Ovary (tissue), 7 donors: ENCODE measurements at regions not wholly inside any gene's neighbourhood (a gene's known extent, or its start where the extent isn't known, plus 50 kb on each side); places are given as distances from the start of the nearest gene placed in this dataset.

ENCODE experiments used
- DNase-seq, 5 donors: peaks; one replicate each; pipeline ENCODE4 v3.0.0-alpha.2; 2019 to 2020
- H3K27ac ChIP-seq, 2 donors: fragments of 200-600 bp; one replicate each; pipeline versions ENCODE4 v1.5.1 to v1.8.0; 2019 to 2022
- H3K27me3 ChIP-seq: fragments of 200-600 bp; one replicate; pipeline ENCODE4 v1.8.0; 2022
- H3K36me3 ChIP-seq: fragments of 200-600 bp; sonication (generic); one replicate; pipeline ENCODE4 v1.5.1; 2019
- H3K4me1 ChIP-seq: one replicate; pipeline ENCODE4 v1.8.1; 2013; ENCODE audit warnings: mild to moderate bottlenecking, moderate library complexity; ENCODE audit not compliant: insufficient read depth
- H3K4me3 ChIP-seq: fragments of 200-600 bp; sonication (generic); one replicate; pipeline ENCODE4 v1.5.1; 2017
- H3K9me3 ChIP-seq, 2 donors: fragments of 200-600 bp in 1 of 2; sonication (generic) in 1 of 2; one replicate each; pipeline versions ENCODE4 v1.5.1 to v1.8.1; 2013 to 2019; ENCODE audit warnings: mild to moderate bottlenecking in 1 of 2, moderate library complexity in 1 of 2
- EP300 ChIP-seq: sonication (generic); formaldehyde crosslinking; IDR thresholded peaks from one replicate; pipeline ENCODE4 v1.6.1; 2017; ENCODE audit warnings: antibody characterized with exemption
- POLR2A ChIP-seq: fragments of 450-650 bp; IDR thresholded peaks from one replicate; pipeline ENCODE4 v1.6.1; 2017; ENCODE audit warnings: antibody characterized with exemption, mild to moderate bottlenecking, moderate library complexity
- WGBS, 3 donors: extraction: QIAGEN DNeasy Blood & Tissue Kit in 1 of 3; methylation state at CpG; one replicate each; pipeline versions ENCODE4 v1.1.5 to v1.1.7; 2013 to 2017; 5-methylcytosine and 5-hydroxymethylcytosine counted together
- intact Hi-C, 4 donors: fragments of 100-400 bp; cut with DNase I; formaldehyde crosslinking; loops; one replicate each; pipeline versions ENCODE4 v1.11.0 to v1.15.1; 2022 to 2023
- TF ChIP-seq, protein P1 (sequence below), 3 donors: fragments of 450-650 bp in 2 of 3; fragments of 200-600 bp in 1 of 3; IDR thresholded peaks; one replicate each; pipeline versions ENCODE4 v1.5.1 to v1.8.0; 2016 to 2022; ENCODE audit warnings: antibody characterized with exemption in 3 of 3, mild to moderate bottlenecking in 1 of 3
- donor health status: DM: no; HTN: no; CAD: no; lungs with moderate emphysema.
- donor health status: DM: no; HTN: no; CAD: no.
- donor health status: Bipolar disorder and iron deficiency.
- donor health status: DM: no; HTN: no; CAD: no.
- donor health status: DM: yes; HTN: yes; CAD: no.

DNA sequence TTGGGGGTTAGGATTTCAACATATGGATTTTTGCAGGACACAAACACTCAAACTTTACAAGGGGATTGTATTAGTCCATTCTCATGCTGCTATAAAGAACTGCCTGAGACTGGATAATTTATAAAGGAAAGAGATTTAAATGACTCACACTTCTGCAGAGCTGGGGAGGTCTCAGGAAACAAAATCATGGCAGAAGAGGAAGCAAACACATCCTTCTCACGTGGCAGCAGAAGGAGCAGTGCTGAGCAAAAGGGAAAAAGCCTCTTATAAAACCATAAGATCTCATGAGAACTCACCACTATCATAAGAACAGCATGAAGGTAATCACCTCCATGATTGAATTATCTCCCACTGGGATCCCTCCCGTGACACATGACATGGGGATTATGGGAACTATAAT is 1183.1 kb downstream of the ZPLD1 start:
- WGBS, 3 donors, result 61 to 74% (median 73%) methylated on average over 2 of the region's 2 CpGs
- Histone ChIP-seq H3K4me3 (no peak overlapping the region), H3K27me3 (no peaks in the 10 kb centered on the region), H3K27ac (no peak overlapping the region), H3K36me3 (no peaks in the 10 kb centered on the region), H3K9me3 (no peaks in the 10 kb centered on the region), H3K4me1 (no peaks in the 10 kb centered on the region)
- TF ChIP-seq EP300 (no peak), POLR2A (no peak)
- TF ChIP-seq, protein P1, sequence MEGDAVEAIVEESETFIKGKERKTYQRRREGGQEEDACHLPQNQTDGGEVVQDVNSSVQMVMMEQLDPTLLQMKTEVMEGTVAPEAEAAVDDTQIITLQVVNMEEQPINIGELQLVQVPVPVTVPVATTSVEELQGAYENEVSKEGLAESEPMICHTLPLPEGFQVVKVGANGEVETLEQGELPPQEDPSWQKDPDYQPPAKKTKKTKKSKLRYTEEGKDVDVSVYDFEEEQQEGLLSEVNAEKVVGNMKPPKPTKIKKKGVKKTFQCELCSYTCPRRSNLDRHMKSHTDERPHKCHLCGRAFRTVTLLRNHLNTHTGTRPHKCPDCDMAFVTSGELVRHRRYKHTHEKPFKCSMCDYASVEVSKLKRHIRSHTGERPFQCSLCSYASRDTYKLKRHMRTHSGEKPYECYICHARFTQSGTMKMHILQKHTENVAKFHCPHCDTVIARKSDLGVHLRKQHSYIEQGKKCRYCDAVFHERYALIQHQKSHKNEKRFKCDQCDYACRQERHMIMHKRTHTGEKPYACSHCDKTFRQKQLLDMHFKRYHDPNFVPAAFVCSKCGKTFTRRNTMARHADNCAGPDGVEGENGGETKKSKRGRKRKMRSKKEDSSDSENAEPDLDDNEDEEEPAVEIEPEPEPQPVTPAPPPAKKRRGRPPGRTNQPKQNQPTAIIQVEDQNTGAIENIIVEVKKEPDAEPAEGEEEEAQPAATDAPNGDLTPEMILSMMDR (IDR thresholded peaks at IDR 0.05), result no peak
- intact Hi-C loops, result no loop called here
- DNase-seq, result no peak

DNA sequence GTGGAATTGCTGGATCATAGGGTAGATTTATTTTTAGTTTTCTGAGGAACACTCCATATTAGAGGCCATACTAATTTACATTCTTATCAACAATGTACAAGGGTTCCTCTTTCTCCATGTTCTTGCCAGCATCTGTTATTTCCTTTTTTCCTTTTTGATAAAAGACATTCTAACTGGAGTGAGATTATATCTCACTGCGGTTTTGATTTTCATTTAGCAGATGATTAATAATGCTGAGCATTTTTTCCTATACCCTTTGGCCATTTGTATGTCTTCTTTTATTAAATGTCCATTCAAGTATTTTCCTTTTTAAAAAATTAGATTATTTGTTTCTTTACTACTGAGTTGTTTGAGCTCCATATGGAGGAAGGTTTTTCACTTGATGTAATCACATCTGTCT is 1189.5 kb downstream of the ZPLD1 start:
- intact Hi-C loops, result loop anchor here in 1 of 4 donors (5.0 kb wide), 1 partner anchor 1322 kb away; no protein-coding TSS in a partner anchor
- Histone ChIP-seq H3K36me3 (no peaks in the 10 kb centered on the region), H3K27me3 (no peaks in the 10 kb centered on the region), H3K9me3 (no peaks in the 10 kb centered on the region), H3K27ac (no peak overlapping the region), H3K4me1 (no peaks in the 10 kb centered on the region), H3K4me3 (no peak overlapping the region)
- no peak for TF ChIP-seq POLR2A
- TF ChIP-seq, protein P1 (IDR thresholded peaks at IDR 0.05), result no peak
- TF ChIP-seq EP300, result no peak
- no peak for DNase-seq
- WGBS, 3 donors, result 43 to 73% (median 46%) methylated on average over 1 of the region's 1 CpG

DNA sequence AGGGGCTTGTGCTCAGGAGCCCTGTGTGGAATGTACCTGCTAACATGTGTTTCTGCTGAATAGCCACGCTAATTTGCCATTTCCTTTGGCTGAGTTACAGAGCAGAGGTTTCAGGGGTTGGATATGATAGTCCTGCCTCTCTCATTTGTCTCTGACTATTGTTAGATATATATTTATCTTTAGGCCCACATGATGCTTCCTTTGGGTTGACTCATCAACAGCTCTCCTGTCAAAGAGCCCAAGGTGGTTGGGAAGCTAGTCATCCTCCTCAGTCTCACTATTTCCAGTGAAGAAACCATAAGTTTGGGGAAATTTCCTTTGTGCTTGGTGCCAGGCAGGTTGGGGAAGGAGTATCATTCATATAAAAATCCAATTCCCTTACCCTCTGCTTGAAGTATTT is 1194.6 kb downstream of the ZPLD1 start:
- Histone ChIP-seq H3K27me3 (no peaks in the 10 kb centered on the region), H3K27ac (no peak overlapping the region), H3K9me3 (peaks cover 0 to 4% of the 10 kb centered on the region in 2 donors), H3K4me1 (no peaks in the 10 kb centered on the region), H3K36me3 (no peaks in the 10 kb centered on the region), H3K4me3 (no peak overlapping the region)
- TF ChIP-seq, protein P1 (IDR thresholded peaks at IDR 0.05), result no peak
- TF ChIP-seq POLR2A, result no peak
- TF ChIP-seq EP300, result no peak
- 77 to 94% (median 93%) methylated on average over 1 of the region's 1 CpG for WGBS, 3 donors
- DNase-seq, result no peak
- intact Hi-C loops, result no loop called here

DNA sequence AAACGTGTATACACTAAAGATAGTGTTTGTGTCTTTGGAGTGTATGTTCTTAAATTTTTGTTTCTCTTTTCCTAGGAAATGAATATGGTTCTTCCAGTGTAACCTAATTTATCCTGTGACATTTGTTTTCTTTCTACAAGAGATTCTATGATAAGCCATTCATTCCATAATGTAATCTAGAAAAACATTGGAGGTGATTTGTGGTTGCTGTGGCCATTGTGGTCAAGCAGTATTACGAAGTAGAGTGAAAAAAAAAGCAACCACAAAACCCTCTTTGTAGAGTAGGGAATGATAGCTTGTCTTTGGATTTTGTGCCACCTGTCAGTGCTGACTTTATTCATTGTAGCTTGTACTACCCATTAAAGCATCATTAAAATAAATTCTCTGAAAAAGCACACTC is 1209.6 kb downstream of the ZPLD1 start:
- TF ChIP-seq POLR2A (no peak), EP300 (no peak)
- TF ChIP-seq, protein P1 (IDR thresholded peaks at IDR 0.05), result no peak
- H3K4me1 ChIP-seq, result no peaks in the 10 kb centered on the region

More for the DNA sequence above, 1209.6 kb downstream of the ZPLD1 start:
- intact Hi-C loops, result no loop called here
- no peak for DNase-seq
- WGBS, 3 donors, result 35 to 71% (median 70%) methylated on average over 2 of the region's 2 CpGs
- Histone ChIP-seq H3K9me3 (no peaks in the 10 kb centered on the region), H3K27ac (no peak overlapping the region), H3K4me3 (no peak overlapping the region), H3K36me3 (no peaks in the 10 kb centered on the region), H3K27me3 (no peaks in the 10 kb centered on the region)
